Large intestine (tissue), 3 donors: ENCODE measurements at regions not wholly inside any gene's neighbourhood (a gene's known extent, or its start where the extent isn't known, plus 50 kb on each side); places are given as distances from the start of the nearest gene placed in this dataset.

ENCODE experiments used
- DNase-seq, 2 donors: peaks; one replicate each; pipeline versions ENCODE4 v3.0.0 to v3.0.0-alpha.2; 2013
- H3K27ac ChIP-seq: one replicate; pipeline ENCODE4 v1.5.1; 2013; ENCODE audit warnings: low read length
- H3K27me3 ChIP-seq: 2 replicates; pipeline ENCODE4 v1.6.1; 2013; ENCODE audit warnings: low read length; ENCODE audit not compliant: control insufficient read depth, insufficient read depth
- H3K36me3 ChIP-seq: 2 replicates; pipeline ENCODE4 v1.6.1; 2013; ENCODE audit warnings: low read length; ENCODE audit not compliant: control insufficient read depth, insufficient read depth
- H3K4me1 ChIP-seq: one replicate; pipeline ENCODE4 v1.6.1; 2013; ENCODE audit warnings: low read length; ENCODE audit not compliant: control insufficient read depth, insufficient read depth
- H3K4me3 ChIP-seq: one replicate; pipeline ENCODE4 v1.5.1; 2013; ENCODE audit warnings: low read length
- H3K9me3 ChIP-seq: one replicate; pipeline ENCODE4 v1.6.1; 2013; ENCODE audit warnings: mild to moderate bottlenecking, low read depth, low read length, moderate library complexity; ENCODE audit not compliant: control insufficient read depth
- WGBS: methylation state at CpG from one replicate; pipeline ENCODE4 v1.1.5; 2013; ENCODE audit warnings: low lambda C conversion rate; ENCODE audit not compliant: insufficient coverage; 5-methylcytosine and 5-hydroxymethylcytosine counted together

DNA sequence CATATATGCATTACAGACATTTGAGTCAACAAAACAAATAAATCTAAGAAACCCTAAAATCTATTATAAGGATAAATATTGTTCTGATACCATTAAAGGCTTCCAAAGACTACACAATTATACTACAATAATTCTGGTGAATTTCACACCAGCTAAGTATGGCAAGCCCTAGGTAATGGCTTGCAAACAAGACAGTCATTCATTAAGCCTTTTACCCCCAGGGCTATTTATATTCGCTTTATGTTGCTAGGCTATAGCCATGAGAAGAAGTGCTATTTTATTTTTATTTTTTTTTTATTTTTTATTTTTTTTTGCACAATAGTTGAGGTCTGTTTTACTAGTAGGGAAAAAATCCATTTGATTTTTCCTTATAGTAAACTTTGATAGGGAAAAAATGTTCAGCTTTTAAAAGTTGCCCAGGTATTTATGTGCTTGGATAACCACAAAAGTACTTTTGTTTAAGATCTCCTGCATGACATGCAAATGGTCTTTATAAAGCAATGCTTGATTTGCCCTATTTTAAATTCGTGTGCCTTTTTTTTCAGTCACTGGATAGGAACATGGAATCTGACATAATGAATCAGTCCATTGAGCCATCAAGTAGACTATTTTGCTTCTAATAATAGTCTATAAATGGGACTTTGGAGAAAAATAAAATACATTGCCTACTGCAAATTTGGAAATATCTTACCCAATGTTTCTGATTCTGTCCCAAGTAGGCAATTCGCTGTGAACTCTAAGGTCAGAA lies 946.3 kb upstream of the COX7C start:
- WGBS, result 83% methylated on average over 2 of the region's 3 CpGs

DNA sequence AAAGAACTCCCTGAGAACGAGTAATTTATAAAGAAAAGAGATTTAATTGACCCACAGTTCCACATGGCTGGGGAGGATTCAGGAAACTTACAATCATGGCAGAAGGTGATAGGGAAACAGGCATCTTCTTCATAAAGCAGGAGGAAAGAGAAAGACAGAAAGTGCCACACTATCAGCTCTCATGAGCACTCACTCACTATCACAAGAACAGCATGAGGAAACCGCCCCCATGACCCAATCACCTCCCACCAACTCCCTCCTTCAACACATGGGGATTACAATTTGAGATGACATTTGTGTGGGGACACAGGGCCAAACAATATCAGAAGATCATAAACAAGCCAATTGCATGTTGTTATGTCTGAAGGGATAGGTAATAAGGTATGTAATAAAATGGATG lies 935.9 kb upstream of the COX7C start:
- Histone ChIP-seq H3K9me3 (no peaks in the 10 kb centered on the region), H3K27ac (no peak overlapping the region), H3K27me3 (no peaks in the 10 kb centered on the region), H3K36me3 (no peaks in the 10 kb centered on the region), H3K4me1 (no peaks in the 10 kb centered on the region), H3K4me3 (no peak overlapping the region)
- 67% methylated on average over 1 of the region's 2 CpGs for WGBS
- DNase-seq, result no peak

More for the DNA sequence above, 946.3 kb upstream of the COX7C start:
- no peaks in the 10 kb centered on the region for H3K36me3 ChIP-seq
- H3K4me1 ChIP-seq, result no peaks in the 10 kb centered on the region
- H3K27ac ChIP-seq, result no peak overlapping the region
- no peak for DNase-seq
- no peaks in the 10 kb centered on the region for H3K9me3 ChIP-seq
- no peak overlapping the region for H3K4me3 ChIP-seq
- no peaks in the 10 kb centered on the region for H3K27me3 ChIP-seq

DNA sequence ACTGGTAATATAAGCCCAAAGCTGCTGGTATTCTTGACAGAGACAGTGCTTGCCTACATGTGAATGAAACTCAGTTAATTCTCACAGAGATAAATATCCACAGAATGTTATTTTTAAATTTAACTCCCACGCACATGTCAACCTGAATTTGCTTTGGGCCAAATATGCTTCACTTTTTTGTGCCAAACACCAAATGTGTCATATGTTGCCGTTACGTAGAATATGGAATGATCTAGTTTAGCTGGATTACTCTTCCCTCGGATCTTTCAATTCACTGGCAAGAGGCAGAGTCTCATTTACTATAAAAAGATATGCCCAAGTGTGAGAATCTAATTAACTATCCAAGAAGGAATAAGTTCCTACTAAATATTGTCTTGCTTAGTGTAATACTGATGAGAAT lies 933.4 kb upstream of the COX7C start:
- H3K27me3 ChIP-seq, result no peaks in the 10 kb centered on the region
- H3K27ac ChIP-seq, result no peak overlapping the region
- H3K36me3 ChIP-seq, result no peaks in the 10 kb centered on the region
- DNase-seq, result no peak
- WGBS, result no CpG with 5 or more reads among the region's 4 CpGs
- H3K9me3 ChIP-seq, result no peaks in the 10 kb centered on the region
- H3K4me1 ChIP-seq, result no peaks in the 10 kb centered on the region
- H3K4me3 ChIP-seq, result no peak overlapping the region

DNA sequence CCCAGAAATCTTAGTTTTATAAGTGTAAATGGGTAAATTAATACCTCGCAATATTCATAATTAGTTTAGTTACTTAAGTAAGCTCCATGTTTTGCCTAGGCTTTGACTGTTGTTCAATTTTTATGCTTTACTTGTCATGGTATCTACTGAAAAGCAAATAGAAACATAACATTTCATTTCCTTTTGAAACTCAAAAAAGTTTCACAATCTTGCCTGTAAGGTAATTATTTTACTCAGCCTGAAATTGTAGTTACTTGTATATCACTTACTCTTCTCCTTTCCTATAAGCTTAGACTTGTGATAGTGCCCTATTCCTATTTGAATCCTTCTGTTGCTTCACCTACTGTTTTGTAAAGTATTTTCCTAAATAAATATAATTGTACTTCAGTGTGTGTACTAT lies 914.4 kb upstream of the COX7C start:
- no CpG with 5 or more reads among the region's 1 CpG for WGBS

DNA sequence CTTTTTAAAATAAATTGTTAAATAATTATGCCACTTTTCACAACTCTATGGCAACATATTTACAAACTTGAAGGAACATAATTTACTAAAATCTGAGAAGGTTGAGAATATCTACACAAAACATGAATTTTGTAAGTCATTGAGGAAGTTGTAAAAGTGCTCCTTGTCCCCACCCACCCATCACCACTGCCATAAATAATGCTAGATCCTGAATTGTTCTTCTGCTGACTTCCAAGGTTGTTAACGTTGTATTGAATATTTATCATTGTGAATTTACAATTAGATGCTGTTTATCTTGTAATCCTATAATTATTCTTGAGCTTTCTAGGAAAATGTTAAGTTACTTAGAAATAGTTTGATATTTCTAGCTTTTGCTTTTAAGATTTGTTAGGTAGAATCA lies 908.0 kb upstream of the COX7C start:
- no peaks in the 10 kb centered on the region for H3K4me1 ChIP-seq
- H3K36me3 ChIP-seq, result no peaks in the 10 kb centered on the region
- DNase-seq, result no peak
- no peak overlapping the region for H3K4me3 ChIP-seq
- H3K27ac ChIP-seq, result no peak overlapping the region
- 38% methylated on average over 1 of the region's 1 CpG for WGBS
- no peaks in the 10 kb centered on the region for H3K27me3 ChIP-seq
- H3K9me3 ChIP-seq, result no peaks in the 10 kb centered on the region

More for the DNA sequence above, 914.4 kb upstream of the COX7C start:
- no peaks in the 10 kb centered on the region for H3K9me3 ChIP-seq
- no peaks in the 10 kb centered on the region for H3K36me3 ChIP-seq
- no peaks in the 10 kb centered on the region for H3K27me3 ChIP-seq
- H3K4me3 ChIP-seq, result no peak overlapping the region
- no peak overlapping the region for H3K27ac ChIP-seq
- no peak for DNase-seq
- no peaks in the 10 kb centered on the region for H3K4me1 ChIP-seq

DNA sequence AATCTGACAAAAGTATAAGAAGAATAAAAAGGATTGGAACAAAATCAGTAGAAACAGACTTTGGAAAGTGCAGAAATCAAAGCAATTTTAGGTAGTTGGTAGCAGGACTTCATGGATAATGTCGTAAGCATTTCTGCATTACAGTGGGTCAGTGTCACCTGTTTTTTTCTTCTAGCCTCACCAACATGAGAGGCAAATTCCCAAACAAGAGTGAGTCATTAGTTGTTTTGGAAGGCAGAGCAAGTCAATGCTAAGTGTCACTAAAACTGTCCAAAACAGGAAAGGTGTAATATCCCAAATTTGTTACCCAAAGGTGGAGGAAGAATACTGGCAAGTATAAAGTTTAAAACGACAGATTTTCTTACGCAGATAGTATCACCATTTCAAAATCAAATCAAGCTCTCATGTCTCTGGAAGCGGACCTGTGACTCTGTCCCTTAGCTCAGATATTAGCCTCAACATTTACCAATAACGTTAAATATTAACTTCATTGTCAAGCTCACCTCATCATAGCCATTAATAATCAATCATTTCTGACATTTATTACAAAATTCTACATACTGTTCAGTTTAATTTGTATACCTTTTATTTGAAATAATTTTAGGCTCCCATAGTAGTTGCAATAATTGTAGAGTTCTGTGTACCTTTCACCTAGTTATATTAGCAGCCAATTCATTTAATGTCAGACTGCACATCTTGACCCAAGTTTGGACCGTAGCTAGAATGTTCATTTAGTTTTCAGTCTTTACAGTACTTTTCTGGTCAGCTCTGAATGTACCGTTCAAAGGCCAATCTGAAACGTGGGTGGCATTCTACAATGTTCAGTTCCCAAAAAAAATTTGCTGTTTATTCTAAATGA lies 901.2 kb upstream of the COX7C start:
- peak in 1 of 2 donors; percentile 1 for DNase-seq

DNA sequence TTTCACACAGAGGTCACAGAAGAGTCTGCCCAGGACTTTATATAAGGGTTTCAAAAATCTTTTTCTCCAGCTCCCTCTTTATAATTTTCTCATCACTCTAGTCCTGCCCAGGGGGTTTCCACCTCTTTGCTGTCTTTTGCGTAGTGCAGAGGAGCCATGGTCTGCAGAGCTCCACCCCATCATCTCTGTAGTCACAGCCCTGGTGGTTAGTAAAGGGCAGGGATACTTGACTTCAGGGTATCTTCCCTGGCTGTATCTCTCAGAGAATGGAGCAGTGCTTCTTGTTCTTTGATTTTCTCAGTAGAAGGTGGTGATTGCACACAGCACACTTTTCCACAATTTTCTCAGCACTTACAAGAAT lies 900.6 kb upstream of the COX7C start:
- H3K27ac ChIP-seq, result no peak overlapping the region
- no peak for DNase-seq
- no peaks in the 10 kb centered on the region for H3K9me3 ChIP-seq
- no peak overlapping the region for H3K4me3 ChIP-seq
- no peaks in the 10 kb centered on the region for H3K36me3 ChIP-seq
- no peaks in the 10 kb centered on the region for H3K27me3 ChIP-seq
- WGBS, result no CpG with 5 or more reads among the region's 1 CpG
- no peaks in the 10 kb centered on the region for H3K4me1 ChIP-seq

More for the DNA sequence above, 901.2 kb upstream of the COX7C start:
- no peaks in the 10 kb centered on the region for H3K36me3 ChIP-seq
- no peaks in the 10 kb centered on the region for H3K4me1 ChIP-seq
- no peaks in the 10 kb centered on the region for H3K9me3 ChIP-seq
- H3K27me3 ChIP-seq, result no peaks in the 10 kb centered on the region
- no peak overlapping the region for H3K4me3 ChIP-seq
- H3K27ac ChIP-seq, result no peak overlapping the region
- WGBS, result 45% methylated on average over 4 of the region's 8 CpGs

DNA sequence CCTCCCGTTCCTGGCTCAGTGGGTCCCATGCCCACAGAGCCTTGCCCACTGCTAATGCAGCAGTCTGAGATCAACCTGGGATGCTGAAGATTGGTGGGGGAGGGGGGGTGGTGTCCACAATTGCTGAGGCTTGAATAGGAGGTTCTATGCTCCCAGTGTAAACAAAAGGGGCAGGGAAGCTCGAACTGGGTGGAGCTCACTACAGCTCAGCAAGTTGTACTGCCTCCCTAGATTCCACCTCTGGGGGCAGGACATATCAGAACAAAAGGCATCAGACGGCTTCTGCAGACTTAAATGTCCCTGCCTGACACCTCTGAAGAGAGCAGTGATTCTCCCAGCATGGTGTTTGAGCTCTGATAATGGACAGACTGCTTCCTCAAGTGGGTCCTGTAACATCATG lies 885.6 kb upstream of the COX7C start:
- no peak overlapping the region for H3K27ac ChIP-seq
- no peak overlapping the region for H3K4me3 ChIP-seq
- WGBS, result no CpG with 5 or more reads among the region's 3 CpGs
- DNase-seq, result no peak
- no peaks in the 10 kb centered on the region for H3K27me3 ChIP-seq
- no peaks in the 10 kb centered on the region for H3K4me1 ChIP-seq
- H3K36me3 ChIP-seq, result no peaks in the 10 kb centered on the region
- no peaks in the 10 kb centered on the region for H3K9me3 ChIP-seq

DNA sequence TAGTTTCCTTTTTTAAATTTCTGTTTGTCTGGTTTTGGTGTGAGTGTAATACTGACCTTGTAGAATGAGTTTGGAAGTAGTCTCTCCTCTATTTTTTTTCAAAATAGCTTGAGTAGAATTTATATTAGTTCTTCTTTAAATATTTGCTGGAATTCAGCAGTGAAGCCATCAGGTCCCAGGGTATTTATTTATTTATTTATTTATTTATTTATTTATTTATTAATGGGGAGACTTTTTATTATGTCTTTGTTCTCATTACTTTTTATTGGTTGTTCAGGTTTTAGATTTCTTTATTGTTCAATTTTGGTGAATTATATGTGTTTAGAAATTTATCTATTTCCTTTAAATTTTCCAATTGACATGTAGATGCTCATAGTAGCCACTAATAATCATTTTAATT lies 875.8 kb upstream of the COX7C start:
- DNase-seq, result no peak

DNA sequence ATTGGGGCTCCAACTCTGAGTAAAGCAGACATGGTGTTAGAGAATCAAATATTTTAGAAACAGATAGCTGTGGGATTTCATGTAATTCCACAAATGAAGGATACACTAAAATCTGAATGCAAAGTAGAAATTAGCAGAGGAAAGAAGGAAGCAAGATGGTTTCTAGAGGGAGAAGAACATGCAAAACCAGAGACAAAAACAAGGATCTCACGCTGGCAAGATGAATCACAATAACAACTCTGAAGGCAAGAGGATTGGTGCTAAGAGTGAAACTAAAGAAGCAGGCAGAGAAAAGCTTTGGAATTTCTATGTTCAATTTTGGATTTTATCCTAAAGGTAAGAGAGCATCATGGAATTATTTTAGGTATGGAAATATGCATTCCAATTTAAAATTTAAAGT lies 857.2 kb upstream of the COX7C start:
- Histone ChIP-seq H3K4me1 (no peaks in the 10 kb centered on the region), H3K9me3 (no peaks in the 10 kb centered on the region), H3K27me3 (no peaks in the 10 kb centered on the region), H3K27ac (no peak overlapping the region), H3K4me3 (no peak overlapping the region), H3K36me3 (no peaks in the 10 kb centered on the region)
- 38% methylated on average over 1 of the region's 1 CpG for WGBS
- DNase-seq, result no peak

More for the DNA sequence above, 875.8 kb upstream of the COX7C start:
- H3K36me3 ChIP-seq, result no peaks in the 10 kb centered on the region
- no peaks in the 10 kb centered on the region for H3K4me1 ChIP-seq
- H3K9me3 ChIP-seq, result no peaks in the 10 kb centered on the region
- no peaks in the 10 kb centered on the region for H3K27me3 ChIP-seq
- H3K27ac ChIP-seq, result no peak overlapping the region
- H3K4me3 ChIP-seq, result no peak overlapping the region
